Upper lobe of right lung (tissue), 1 donor: ENCODE measurements at regions not wholly inside any gene's neighbourhood (a gene's known extent, or its start where the extent isn't known, plus 50 kb on each side); places are given as distances from the start of the nearest gene placed in this dataset.

Experiments
- ATAC-seq: fragments of 200-7000 bp; cut with Tn5 transposase; one replicate; pipeline ENCODE4 v1.9.1; 2020; ENCODE audit warnings: mild to moderate bottlenecking, moderate library complexity
- DNase-seq: peaks from one replicate; pipeline ENCODE4 v3.0.0-alpha.2; 2020
- H3K27ac ChIP-seq: fragments of 200-600 bp; one replicate; pipeline ENCODE4 v1.8.0; 2022
- H3K27me3 ChIP-seq: fragments of 200-600 bp; one replicate; pipeline ENCODE4 v1.8.0; 2022; ENCODE audit warnings: mild to moderate bottlenecking
- H3K36me3 ChIP-seq: fragments of 200-600 bp; one replicate; pipeline ENCODE4 v1.8.0; 2022
- H3K4me1 ChIP-seq: fragments of 200-600 bp; one replicate; pipeline ENCODE4 v1.8.0; 2022
- H3K4me3 ChIP-seq: fragments of 200-600 bp; one replicate; pipeline ENCODE4 v1.8.0; 2022; ENCODE audit warnings: mild to moderate bottlenecking
- H3K9me3 ChIP-seq: fragments of 200-600 bp; one replicate; pipeline ENCODE4 v1.8.0; 2022
- CTCF ChIP-seq: fragments of 200-600 bp; IDR thresholded peaks from one replicate; pipeline ENCODE4 v1.8.0; 2022; ENCODE audit warnings: antibody characterized with exemption
- intact Hi-C: fragments of 100-400 bp; cut with DNase I; formaldehyde crosslinking; loops from one replicate; pipeline ENCODE4 v1.11.0; 2022
- donor health status: DM: no; HTN: yes; CAD: no; lungs with severe emphysema.

- H3K9me3 ChIP-seq, result no peaks in the 10 kb centered on the region
- no peak for TF ChIP-seq CTCF
- ATAC-seq (no peak), DNase-seq (no peak)
- no peaks in the 10 kb centered on the region for H3K36me3 ChIP-seq
- no peak overlapping the region for H3K27ac ChIP-seq
- intact Hi-C loops, result no loop called here
- H3K4me3 ChIP-seq, result no peak overlapping the region
- no peaks in the 10 kb centered on the region for H3K4me1 ChIP-seq
- no peaks in the 10 kb centered on the region for H3K27me3 ChIP-seq
These were observed 732.8 kb upstream of the IGFBP3 start for GRCh38 chr7:46653848-46654247.

DNA sequence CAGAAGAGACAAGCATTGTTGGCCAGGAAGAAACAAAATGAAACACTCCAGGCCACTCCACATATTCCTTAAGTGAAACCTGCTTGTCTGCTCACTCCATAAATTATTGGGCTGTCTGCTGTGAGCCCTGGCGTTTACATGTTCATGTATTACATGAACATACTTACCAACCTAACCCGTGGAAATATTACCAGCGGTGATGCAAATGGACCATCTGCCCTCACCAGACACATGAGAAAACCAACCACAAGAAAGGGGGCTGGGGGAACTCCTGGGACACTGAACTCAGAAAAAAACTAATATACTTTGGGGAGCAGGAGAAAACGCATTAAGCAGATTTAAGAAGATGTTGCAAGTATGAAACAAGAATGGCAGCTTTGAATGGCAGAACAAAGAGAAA is 731.2 kb upstream of the IGFBP3 start:
- Histone ChIP-seq H3K9me3 (no peaks in the 10 kb centered on the region), H3K4me1 (no peaks in the 10 kb centered on the region), H3K27ac (no peak overlapping the region), H3K27me3 (no peaks in the 10 kb centered on the region), H3K4me3 (no peak overlapping the region), H3K36me3 (no peaks in the 10 kb centered on the region)
- DNase-seq (no peak), ATAC-seq (no peak)
- intact Hi-C loops, result no loop called here
- TF ChIP-seq CTCF, result no peak

DNA sequence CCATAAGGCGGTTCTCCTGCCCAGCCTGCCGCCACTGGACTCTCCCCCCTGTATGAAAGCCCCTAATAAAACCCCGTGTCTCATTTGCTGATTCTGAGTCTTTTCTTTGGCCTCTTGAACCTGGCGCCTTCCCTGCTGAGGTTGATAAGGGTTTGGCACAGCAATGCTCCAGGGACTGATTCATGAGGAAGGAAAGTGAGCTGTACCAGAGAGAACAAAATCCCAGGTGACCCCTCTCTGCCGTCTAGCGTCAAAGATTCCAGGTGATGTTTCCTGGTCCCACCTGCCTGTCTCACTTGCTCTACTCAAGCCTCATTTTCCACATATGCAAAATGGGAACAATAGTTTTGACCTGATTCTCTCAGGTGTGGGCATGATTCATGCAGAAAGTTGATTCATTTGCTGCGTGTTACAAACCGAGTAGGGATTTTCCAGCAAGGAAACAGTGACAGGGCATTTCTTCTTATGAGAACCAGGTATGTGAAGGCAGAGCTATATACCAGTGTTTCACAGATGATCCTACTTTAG is 730.6 kb upstream of the IGFBP3 start:
- no peaks in the 10 kb centered on the region for H3K36me3 ChIP-seq
- DNase-seq (no peak), ATAC-seq (no peak)
- no peak for TF ChIP-seq CTCF
- H3K4me1 ChIP-seq, result no peaks in the 10 kb centered on the region
- no peaks in the 10 kb centered on the region for H3K9me3 ChIP-seq
- H3K4me3 ChIP-seq, result no peak overlapping the region
- intact Hi-C loops, result no loop called here
- H3K27me3 ChIP-seq, result no peaks in the 10 kb centered on the region
- H3K27ac ChIP-seq, result no peak overlapping the region

- intact Hi-C loops, result no loop called here
- H3K4me1 ChIP-seq, result no peaks in the 10 kb centered on the region
- no peaks in the 10 kb centered on the region for H3K9me3 ChIP-seq
- H3K27ac ChIP-seq, result no peak overlapping the region
- H3K36me3 ChIP-seq, result no peaks in the 10 kb centered on the region
- TF ChIP-seq CTCF, result no peak
- ATAC-seq (peak; percentile 81), DNase-seq (no peak)
- H3K4me3 ChIP-seq, result no peak overlapping the region
- H3K27me3 ChIP-seq, result no peaks in the 10 kb centered on the region
These were observed 730.0 kb upstream of the IGFBP3 start for GRCh38 chr7:46651070-46651469.

GRCh38 chr7:46649876-46650275 is 728.8 kb upstream of the IGFBP3 start:
- Histone ChIP-seq H3K9me3 (no peaks in the 10 kb centered on the region), H3K27me3 (no peaks in the 10 kb centered on the region), H3K4me3 (no peak overlapping the region), H3K36me3 (no peaks in the 10 kb centered on the region), H3K4me1 (no peaks in the 10 kb centered on the region), H3K27ac (no peak overlapping the region)
- intact Hi-C loops, result no loop called here
- no peak for ATAC-seq
- no peak for DNase-seq
- no peak for TF ChIP-seq CTCF
